GM12872 (cell line): ENCODE measurements at regions not wholly inside any gene's neighbourhood (a gene's known extent, or its start where the extent isn't known, plus 50 kb on each side); places are given as distances from the start of the nearest gene placed in this dataset.

Source experiments
- TF ChIP-seq, protein P1 (sequence below): IDR thresholded peaks from 3 replicates; pipeline ENCODE4 v1.5.1; 2011; ENCODE audit warnings: low read depth, mild to moderate bottlenecking, low read length, moderate library complexity; ENCODE audit not compliant: insufficient read depth

DNA sequence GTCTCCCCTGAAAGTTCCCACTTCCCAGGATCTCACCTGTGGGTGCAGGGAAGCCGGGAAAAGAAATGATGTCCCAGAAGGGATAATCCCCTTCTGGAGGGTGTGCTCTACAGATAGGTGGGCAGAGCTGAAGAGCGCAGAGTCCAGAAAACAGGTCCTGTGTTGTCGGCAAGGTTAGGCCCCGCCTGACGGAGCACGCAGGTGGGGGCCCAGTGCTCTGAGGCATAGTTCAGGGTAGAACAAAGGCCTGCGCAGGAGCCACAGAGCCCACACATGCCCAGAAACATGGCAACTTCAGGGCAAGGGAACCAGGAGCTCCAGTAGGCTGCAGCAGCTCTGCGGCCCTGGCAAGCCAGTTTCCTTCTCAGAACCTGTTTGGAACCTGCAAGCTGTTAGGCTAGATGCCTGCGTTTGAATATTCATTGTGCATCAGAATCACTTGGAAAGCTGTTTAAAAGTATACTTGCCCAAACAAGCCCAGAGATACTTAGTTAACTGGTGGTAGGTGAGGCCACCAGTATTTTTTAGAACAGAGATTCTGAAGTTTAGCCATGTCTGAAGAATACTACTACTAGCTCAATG lies 386.6 kb downstream of the BUD13 start:
- TF ChIP-seq, protein P1, sequence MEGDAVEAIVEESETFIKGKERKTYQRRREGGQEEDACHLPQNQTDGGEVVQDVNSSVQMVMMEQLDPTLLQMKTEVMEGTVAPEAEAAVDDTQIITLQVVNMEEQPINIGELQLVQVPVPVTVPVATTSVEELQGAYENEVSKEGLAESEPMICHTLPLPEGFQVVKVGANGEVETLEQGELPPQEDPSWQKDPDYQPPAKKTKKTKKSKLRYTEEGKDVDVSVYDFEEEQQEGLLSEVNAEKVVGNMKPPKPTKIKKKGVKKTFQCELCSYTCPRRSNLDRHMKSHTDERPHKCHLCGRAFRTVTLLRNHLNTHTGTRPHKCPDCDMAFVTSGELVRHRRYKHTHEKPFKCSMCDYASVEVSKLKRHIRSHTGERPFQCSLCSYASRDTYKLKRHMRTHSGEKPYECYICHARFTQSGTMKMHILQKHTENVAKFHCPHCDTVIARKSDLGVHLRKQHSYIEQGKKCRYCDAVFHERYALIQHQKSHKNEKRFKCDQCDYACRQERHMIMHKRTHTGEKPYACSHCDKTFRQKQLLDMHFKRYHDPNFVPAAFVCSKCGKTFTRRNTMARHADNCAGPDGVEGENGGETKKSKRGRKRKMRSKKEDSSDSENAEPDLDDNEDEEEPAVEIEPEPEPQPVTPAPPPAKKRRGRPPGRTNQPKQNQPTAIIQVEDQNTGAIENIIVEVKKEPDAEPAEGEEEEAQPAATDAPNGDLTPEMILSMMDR, result no peak

DNA sequence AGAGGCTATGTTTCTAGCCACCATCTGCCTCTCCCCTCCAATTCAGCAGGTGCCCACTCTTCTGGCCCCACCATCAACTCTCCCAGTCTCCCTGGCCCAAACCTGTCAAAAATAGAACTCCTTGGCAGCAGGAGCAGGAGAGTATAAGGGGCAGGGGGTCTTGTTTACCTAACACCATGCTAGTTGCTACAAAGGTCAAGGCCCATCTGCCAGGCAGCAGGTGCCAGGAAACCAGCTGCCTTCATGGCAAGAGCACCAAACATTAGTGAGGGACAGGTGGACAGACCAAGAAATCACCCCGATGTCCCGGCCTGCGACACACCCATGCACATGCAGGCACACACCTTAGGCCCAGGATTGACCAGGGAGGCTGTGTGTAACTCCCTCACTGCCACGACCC lies 387.9 kb downstream of the BUD13 start:
- TF ChIP-seq, protein P1, result no peak

DNA sequence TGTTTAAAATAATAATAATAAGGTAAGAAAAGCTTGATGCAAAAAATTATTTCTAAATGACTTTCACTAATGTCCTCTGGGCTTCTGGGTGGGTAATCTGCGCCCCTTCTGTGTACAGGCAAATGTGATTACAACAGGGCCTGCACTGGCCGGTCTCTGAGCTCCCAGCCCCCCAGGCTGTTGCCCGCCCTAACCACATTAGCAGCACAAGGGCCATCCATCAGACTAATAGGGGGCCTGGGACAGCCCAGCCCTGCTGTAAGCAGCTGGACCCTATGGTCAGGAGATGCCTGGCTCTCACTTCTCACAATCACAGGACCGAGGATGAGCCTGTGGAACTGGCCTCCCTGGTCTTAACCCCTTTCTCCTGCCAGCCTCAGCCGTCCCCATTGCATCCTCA lies 388.4 kb downstream of the BUD13 start:
- TF ChIP-seq, protein P1, result no peak

DNA sequence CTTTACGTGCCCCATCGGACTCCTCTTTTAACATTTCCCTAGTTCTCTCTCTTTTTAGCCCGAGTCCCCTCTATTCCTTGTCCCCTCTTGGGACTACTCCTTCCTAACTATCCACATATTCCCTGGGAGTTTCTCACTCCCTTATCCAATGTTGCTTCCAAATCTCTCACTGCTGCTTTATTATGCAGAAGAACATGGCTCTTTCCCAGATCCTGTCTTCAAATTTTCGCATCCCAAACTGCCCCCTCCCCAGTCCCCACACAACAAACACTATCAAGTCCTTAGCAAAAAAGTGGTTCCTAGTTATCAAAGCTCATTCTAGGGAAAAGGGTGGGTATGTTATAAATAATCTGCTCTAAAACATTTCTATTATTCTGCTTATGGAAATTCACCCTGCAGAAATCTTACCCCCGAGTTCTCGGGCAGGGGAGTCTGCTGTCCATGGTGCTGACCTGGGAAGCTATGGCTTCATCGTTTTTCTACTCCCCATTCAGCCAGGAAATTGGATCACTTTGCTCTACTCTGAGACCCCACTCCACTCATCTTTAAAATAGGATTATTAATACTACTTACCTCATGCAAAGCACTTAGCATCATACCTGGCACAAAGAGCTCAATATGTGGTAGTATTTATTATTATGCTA lies 393.5 kb downstream of the BUD13 start:
- TF ChIP-seq, protein P1, result no peak

DNA sequence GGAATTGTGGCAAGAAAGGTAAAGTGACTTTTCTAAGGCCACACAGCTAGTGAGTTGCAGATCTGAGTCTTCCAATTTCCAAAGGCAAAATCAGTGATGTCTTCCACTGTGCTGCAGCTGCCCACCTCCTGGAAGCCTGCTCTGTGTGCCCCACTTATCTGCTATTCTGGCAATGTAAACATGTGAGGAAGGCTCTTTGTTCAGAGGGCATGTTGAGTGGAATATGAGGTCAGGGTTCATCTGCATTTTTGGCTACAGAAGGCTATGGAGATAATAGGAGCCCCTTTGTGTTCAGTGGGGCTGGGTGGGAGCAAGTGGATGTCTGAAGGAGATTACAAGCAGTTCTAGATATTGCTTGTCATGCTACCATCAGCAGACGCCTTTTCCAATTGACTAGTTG lies 396.2 kb downstream of the BUD13 start:
- TF ChIP-seq, protein P1, result no peak

DNA sequence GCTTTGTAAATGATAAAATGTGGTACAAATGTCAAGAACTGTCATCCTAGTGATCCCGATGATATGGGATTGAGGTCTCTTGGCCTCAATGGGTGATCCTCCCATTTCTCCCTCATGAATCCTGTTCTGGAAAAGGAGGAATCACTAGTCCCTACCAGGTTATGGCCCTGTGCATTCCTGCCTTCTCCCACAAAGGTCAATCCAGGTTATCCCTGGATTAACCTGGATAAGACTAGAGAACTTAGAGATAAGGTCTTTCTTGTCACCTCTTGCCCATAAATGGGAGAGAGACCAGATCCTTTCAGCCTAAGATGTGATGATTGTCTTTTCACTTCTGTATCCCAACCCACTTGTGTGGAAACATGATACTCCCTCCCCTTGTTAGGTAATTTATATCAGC lies 396.7 kb downstream of the BUD13 start:
- TF ChIP-seq, protein P1, result no peak

DNA sequence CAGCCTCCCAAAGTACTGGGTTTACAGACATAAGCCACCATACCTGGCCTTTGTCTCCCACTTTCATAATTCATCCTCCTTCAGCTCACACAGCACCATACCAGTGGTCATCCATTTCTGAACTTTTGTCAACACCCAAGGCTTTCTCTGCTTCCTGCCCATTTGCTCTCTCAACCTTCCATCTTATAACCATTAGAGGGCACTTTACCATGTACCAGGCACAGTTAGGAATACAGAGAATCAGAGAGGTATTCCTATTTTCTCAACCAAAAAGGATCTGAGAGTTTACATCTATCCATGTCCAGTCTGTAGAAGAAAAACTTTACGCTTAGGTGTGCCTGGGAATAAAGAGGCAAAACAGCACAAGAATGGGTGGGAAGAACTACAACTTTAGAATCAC lies 397.6 kb downstream of the BUD13 start:
- TF ChIP-seq, protein P1, result no peak
